Fibroblast of pulmonary artery (primary cell): ENCODE measurements at regions not wholly inside any gene's neighbourhood (a gene's known extent, or its start where the extent isn't known, plus 50 kb on each side); places are given as distances from the start of the nearest gene placed in this dataset.
A peak's percentile ranks its signal among the peaks of the same experiment; 100 is the strongest.

Experiments used
- DNase-seq: peaks from one replicate; pipeline ENCODE4 v3.0.0-alpha.2; 2010; ENCODE audit warnings: low read depth
- H3K4me3 ChIP-seq: replicated peaks from 2 replicates; pipeline ENCODE4 v1.5.1; 2011; ENCODE audit warnings: low read depth, mild to moderate bottlenecking, control low read depth, low read length, moderate library complexity
- CTCF ChIP-seq: IDR thresholded peaks from 2 replicates; pipeline ENCODE4 v1.5.1; 2011; ENCODE audit warnings: mild to moderate bottlenecking, control low read depth, low read length, inconsistent platforms; ENCODE audit errors: missing control alignments

GRCh38 chr7:123060446-123060845, 64.9 kb upstream of the TAS2R16 start:
- TF ChIP-seq CTCF: no peak
- DNase-seq: no peak
- no peak overlapping the region for H3K4me3 ChIP-seq

GRCh38 chr7:123057911-123058310, 62.4 kb upstream of the TAS2R16 start:
- no peak for DNase-seq
- no peak overlapping the region for H3K4me3 ChIP-seq
- TF ChIP-seq CTCF: no peak

- no peak for DNase-seq
Observed at GRCh38 chr7:123054357-123055133, 59.0 kb upstream of the TAS2R16 start.

GRCh38 chr7:123051916-123052315, 56.4 kb upstream of the TAS2R16 start:
- H3K4me3 ChIP-seq: no peak overlapping the region

More at GRCh38 chr7:123054357-123055133, 59.0 kb upstream of the TAS2R16 start:
- H3K4me3 ChIP-seq: no peak overlapping the region
- TF ChIP-seq CTCF: no peak

GRCh38 chr7:123047955-123048354, 52.5 kb upstream of the TAS2R16 start:
- H3K4me3 ChIP-seq: no peak overlapping the region
- no peak for TF ChIP-seq CTCF
- no peak for DNase-seq

More at GRCh38 chr7:123051916-123052315, 56.4 kb upstream of the TAS2R16 start:
- no peak for TF ChIP-seq CTCF
- peak; percentile 25 for DNase-seq
